Chondrocyte (in vitro differentiated cells): ENCODE measurements at regions not wholly inside any gene's neighbourhood (a gene's known extent, or its start where the extent isn't known, plus 50 kb on each side); places are given as distances from the start of the nearest gene placed in this dataset.

Experiments
- DNase-seq: peaks from one replicate; pipeline ENCODE4 v3.0.0; 2021; ENCODE audit warnings: mixed read lengths, low spot score
- H3K27ac Mint-ChIP-seq: one replicate; pipeline ENCODE4 v1.8.0; 2021; ENCODE audit warnings: mild to moderate bottlenecking, moderate library complexity, mixed read lengths; ENCODE audit not compliant: unreplicated experiment
- H3K27me3 Mint-ChIP-seq: 2 replicates; pipeline ENCODE4 v1.8.0; 2021; ENCODE audit warnings: low read depth, mixed read lengths
- H3K36me3 Mint-ChIP-seq: 2 replicates; pipeline ENCODE4 v1.8.0; 2021; ENCODE audit warnings: low read depth, mixed read lengths
- H3K4me1 Mint-ChIP-seq: 2 replicates; pipeline ENCODE4 v1.8.0; 2021; ENCODE audit warnings: low read depth, mild to moderate bottlenecking, mixed read lengths
- H3K4me3 Mint-ChIP-seq: one replicate; pipeline ENCODE4 v1.8.0; 2021; ENCODE audit warnings: mild to moderate bottlenecking, moderate library complexity, mixed read lengths; ENCODE audit not compliant: unreplicated experiment
- H3K9me3 Mint-ChIP-seq: 2 replicates; pipeline ENCODE4 v1.8.0; 2021; ENCODE audit warnings: low read depth, mixed read lengths
- TF ChIP-seq, protein P1 (sequence below): fragments of 200-600 bp; sonication (generic); IDR thresholded peaks from 2 replicates; pipeline ENCODE4 v1.5.0; 2021; ENCODE audit warnings: antibody characterized with exemption, mild to moderate bottlenecking, moderate library complexity

DNA sequence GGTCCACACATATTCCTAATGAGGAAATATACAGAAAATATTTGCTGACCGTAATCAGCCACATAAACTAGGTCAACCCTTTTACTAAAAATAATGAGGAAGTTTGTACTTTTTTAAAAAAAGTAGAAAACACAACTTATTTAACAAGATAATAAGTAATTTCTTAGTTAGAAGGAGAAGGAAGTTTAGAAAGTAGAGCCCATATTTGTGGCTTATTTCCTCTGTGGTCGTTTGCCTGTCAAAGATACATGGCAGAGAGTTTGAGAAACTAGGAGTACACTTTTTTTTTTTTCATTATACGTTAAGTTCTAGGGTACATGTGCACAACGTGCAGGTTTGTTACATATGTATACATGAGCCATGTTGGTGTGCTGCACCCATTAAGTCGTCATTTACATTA lies 1205.2 kb upstream of the MIR17HG start:
- H3K4me3 Mint-ChIP-seq: no peak overlapping the region
- peaks cover 6% of the 10 kb centered on the region for H3K9me3 Mint-ChIP-seq
- TF ChIP-seq, protein P1, sequence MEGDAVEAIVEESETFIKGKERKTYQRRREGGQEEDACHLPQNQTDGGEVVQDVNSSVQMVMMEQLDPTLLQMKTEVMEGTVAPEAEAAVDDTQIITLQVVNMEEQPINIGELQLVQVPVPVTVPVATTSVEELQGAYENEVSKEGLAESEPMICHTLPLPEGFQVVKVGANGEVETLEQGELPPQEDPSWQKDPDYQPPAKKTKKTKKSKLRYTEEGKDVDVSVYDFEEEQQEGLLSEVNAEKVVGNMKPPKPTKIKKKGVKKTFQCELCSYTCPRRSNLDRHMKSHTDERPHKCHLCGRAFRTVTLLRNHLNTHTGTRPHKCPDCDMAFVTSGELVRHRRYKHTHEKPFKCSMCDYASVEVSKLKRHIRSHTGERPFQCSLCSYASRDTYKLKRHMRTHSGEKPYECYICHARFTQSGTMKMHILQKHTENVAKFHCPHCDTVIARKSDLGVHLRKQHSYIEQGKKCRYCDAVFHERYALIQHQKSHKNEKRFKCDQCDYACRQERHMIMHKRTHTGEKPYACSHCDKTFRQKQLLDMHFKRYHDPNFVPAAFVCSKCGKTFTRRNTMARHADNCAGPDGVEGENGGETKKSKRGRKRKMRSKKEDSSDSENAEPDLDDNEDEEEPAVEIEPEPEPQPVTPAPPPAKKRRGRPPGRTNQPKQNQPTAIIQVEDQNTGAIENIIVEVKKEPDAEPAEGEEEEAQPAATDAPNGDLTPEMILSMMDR: no peak

DNA sequence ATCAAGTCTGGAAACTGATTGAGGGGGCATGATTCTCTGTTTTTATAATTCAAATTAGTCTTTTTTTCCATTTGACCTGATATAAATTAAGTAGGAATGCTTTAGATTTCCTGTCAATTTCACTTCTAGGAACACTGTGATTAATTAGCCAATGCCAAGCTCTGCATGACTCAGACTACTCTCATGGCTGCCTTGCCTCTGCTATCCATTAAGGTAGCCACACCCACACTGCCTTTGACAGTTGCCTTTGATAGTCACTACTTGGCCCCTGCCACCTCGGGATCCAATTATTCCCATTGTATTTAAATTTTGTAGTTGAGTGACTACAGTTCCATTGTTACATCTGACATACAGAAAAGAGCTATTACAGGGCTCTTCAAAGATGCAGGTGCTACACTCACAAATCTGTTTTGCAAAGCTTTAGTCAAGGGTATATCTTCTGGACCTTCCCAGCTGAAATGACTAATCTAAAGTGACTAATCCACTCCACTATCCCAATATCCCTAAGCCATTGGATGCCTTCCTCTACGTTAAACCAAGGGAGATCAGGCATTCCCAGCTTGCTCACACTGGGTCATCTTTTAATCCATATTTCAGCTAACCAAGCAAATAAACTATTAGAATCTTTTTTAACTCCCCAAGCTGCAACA lies 1193.1 kb upstream of the MIR17HG start:
- Mint-ChIP-seq H3K4me3 (no peak overlapping the region), H3K27me3 (no peaks in the 10 kb centered on the region), H3K4me1 (no peaks in the 10 kb centered on the region), H3K9me3 (peaks cover 5% of the 10 kb centered on the region), H3K27ac (no peak overlapping the region), H3K36me3 (no peaks in the 10 kb centered on the region)
- TF ChIP-seq, protein P1: no peak
- DNase-seq: no peak

More for the DNA sequence above, 1205.2 kb upstream of the MIR17HG start:
- Mint-ChIP-seq H3K27me3 (no peaks in the 10 kb centered on the region), H3K36me3 (peaks cover 2% of the 10 kb centered on the region), H3K27ac (no peak overlapping the region), H3K4me1 (no peaks in the 10 kb centered on the region)
- no peak for DNase-seq

DNA sequence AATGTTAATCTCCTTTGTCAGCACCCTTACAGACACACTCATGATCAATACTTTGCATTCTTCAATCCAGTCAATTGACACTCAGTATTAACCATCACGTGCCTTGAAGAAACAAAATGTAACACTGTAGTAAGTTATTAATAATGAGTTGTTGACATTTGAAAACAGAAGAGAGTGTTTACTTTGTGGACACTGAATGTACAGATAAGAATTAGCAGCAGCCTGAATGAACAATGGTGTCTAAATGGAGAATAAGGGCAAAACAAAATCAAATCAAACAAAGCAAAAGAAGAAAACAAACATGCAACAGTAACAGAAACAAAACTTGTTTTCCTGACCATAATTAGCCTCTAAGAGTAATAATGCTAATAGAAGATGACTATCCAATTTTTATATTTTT lies 1191.1 kb upstream of the MIR17HG start:
- H3K27me3 Mint-ChIP-seq: no peaks in the 10 kb centered on the region
- TF ChIP-seq, protein P1: no peak
- no peak overlapping the region for H3K4me3 Mint-ChIP-seq
- H3K27ac Mint-ChIP-seq: no peak overlapping the region
- no peaks in the 10 kb centered on the region for H3K4me1 Mint-ChIP-seq
- H3K9me3 Mint-ChIP-seq: peaks cover 5% of the 10 kb centered on the region
- no peaks in the 10 kb centered on the region for H3K36me3 Mint-ChIP-seq
- DNase-seq: no peak

DNA sequence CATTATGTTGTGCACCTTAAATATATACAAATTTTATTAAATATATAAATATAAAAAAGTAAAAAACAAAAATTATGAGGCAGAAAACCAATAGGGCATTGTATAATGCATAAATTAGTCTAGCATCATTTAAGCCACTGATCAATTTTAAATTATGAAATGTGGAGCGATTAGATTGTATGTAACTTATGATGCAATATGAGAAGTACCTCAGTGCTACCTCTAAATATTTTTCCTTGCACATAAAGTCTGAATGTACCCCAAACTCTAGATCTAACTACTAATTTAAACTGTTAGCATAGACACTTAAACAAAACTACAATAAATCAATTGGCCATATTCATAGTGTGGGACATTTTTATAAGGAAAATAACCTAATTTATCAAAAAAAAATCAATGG lies 1178.5 kb upstream of the MIR17HG start:
- no peaks in the 10 kb centered on the region for H3K27me3 Mint-ChIP-seq
- no peak for DNase-seq
- no peaks in the 10 kb centered on the region for H3K36me3 Mint-ChIP-seq
- TF ChIP-seq, protein P1: no peak
- peaks cover 4% of the 10 kb centered on the region for H3K9me3 Mint-ChIP-seq
- H3K27ac Mint-ChIP-seq: no peak overlapping the region
- H3K4me1 Mint-ChIP-seq: peaks cover 3% of the 10 kb centered on the region
- no peak overlapping the region for H3K4me3 Mint-ChIP-seq

DNA sequence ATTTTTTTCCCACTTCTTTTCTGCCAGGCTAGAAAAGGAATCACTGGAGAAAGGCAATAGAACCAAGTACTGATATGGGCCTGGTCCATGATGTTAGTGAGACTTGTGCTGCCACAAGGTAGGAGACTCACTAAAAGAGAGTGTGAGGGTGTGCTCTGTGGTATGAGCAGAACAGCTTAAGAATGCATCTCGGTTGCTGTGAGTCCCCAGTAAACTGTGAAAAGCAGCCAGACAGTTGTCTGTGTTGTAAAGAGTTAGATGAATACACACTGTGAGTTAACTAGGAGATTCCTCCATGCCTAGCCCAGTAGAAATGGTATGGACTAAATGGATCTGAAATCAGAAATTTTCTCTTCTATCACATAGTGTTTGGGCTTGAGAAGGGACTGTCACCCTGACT lies 1177.3 kb upstream of the MIR17HG start:
- TF ChIP-seq, protein P1: no peak
- Mint-ChIP-seq H3K27ac (no peak overlapping the region), H3K4me3 (no peak overlapping the region), H3K4me1 (peaks cover 3% of the 10 kb centered on the region), H3K9me3 (peaks cover 4% of the 10 kb centered on the region), H3K27me3 (no peaks in the 10 kb centered on the region), H3K36me3 (no peaks in the 10 kb centered on the region)
- no peak for DNase-seq
